NCI-H2107 treated with DMSO at 0.1 percent for 48 hours (cell line): ENCODE measurements at regions not wholly inside any gene's neighbourhood (a gene's known extent, or its start where the extent isn't known, plus 50 kb on each side); places are given as distances from the start of the nearest gene placed in this dataset.

Source experiments
- DNase-seq: peaks from one replicate; lab custom pipeline; 2025; ENCODE audit not compliant: unreplicated experiment; lab: John Stamatoyannopoulos, UW

GRCh38 chrX:69307029-69307428, 141.8 kb upstream of the PJA1 start:
- DNase-seq, result no peak

- no peak for DNase-seq
Measured at GRCh38 chrX:69306063-69306404, 140.8 kb upstream of the PJA1 start.

- DNase-seq, result no peak
Measured at GRCh38 chrX:69305333-69306062, 140.2 kb upstream of the PJA1 start.

- DNase-seq, result no peak
Measured at GRCh38 chrX:69303231-69303630, 138.0 kb upstream of the PJA1 start.

- no peak for DNase-seq
Measured at GRCh38 chrX:69299951-69300714, 134.9 kb upstream of the PJA1 start.

GRCh38 chrX:69299285-69299684, 134.0 kb upstream of the PJA1 start:
- DNase-seq, result no peak

GRCh38 chrX:69298466-69299140, 133.3 kb upstream of the PJA1 start:
- no peak for DNase-seq

- DNase-seq, result no peak
Measured at GRCh38 chrX:69297506-69297905, 132.3 kb upstream of the PJA1 start.

GRCh38 chrX:69293776-69294601, 128.7 kb upstream of the PJA1 start:
- DNase-seq, result no peak

GRCh38 chrX:69291116-69291515, 125.9 kb upstream of the PJA1 start:
- DNase-seq, result no peak

GRCh38 chrX:69290292-69290691, 125.0 kb upstream of the PJA1 start:
- no peak for DNase-seq

GRCh38 chrX:69289793-69290123, 124.5 kb upstream of the PJA1 start:
- no peak for DNase-seq

GRCh38 chrX:69289046-69289792, 124.0 kb upstream of the PJA1 start:
- DNase-seq, result no peak

GRCh38 chrX:69287095-69287494, 121.8 kb upstream of the PJA1 start:
- DNase-seq, result no peak

GRCh38 chrX:69286565-69286906, 121.3 kb upstream of the PJA1 start:
- no peak for DNase-seq

- DNase-seq, result no peak
Measured at GRCh38 chrX:69285881-69286564, 120.8 kb upstream of the PJA1 start.

GRCh38 chrX:69285401-69285877, 120.2 kb upstream of the PJA1 start:
- no peak for DNase-seq

- DNase-seq, result no peak
Measured at GRCh38 chrX:69284491-69284890, 119.2 kb upstream of the PJA1 start.

GRCh38 chrX:69282893-69283690, 117.8 kb upstream of the PJA1 start:
- DNase-seq, result no peak
